Parathyroid adenoma (tissue), 2 donors: ENCODE measurements at regions not wholly inside any gene's neighbourhood (a gene's known extent, or its start where the extent isn't known, plus 50 kb on each side); places are given as distances from the start of the nearest gene placed in this dataset.
"Not testable (repeated sequence)": the region's sequence is repeated elsewhere in the genome, so short reads cannot be mapped to it uniquely, and the experiment has no call there.

Source experiments
- H2AFZ ChIP-seq: fragments of 300-600 bp; sonication (generic); one replicate; pipeline ENCODE4 v1.7.0; 2017; ENCODE audit warnings: antibody characterized with exemption, mild to moderate bottlenecking
- H3K27ac ChIP-seq: fragments of 300-600 bp; sonication (generic); one replicate; pipeline ENCODE4 v1.7.0; 2017
- H3K27me3 ChIP-seq: fragments of 300-600 bp; sonication (generic); one replicate; pipeline ENCODE4 v1.7.0; 2017; ENCODE audit warnings: low read length; ENCODE audit not compliant: control insufficient read depth, insufficient read depth
- H3K36me3 ChIP-seq: fragments of 300-600 bp; sonication (generic); one replicate; pipeline ENCODE4 v1.7.0; 2017; ENCODE audit warnings: low read length; ENCODE audit not compliant: control insufficient read depth, insufficient read depth
- H3K4me1 ChIP-seq: fragments of 300-600 bp; sonication (generic); one replicate; pipeline ENCODE4 v1.7.0; 2017; ENCODE audit warnings: control low read depth
- H3K4me2 ChIP-seq: fragments of 300-600 bp; sonication (generic); one replicate; pipeline ENCODE4 v1.7.0; 2017; ENCODE audit warnings: low read length
- H3K4me3 ChIP-seq: fragments of 300-600 bp; sonication (generic); one replicate; pipeline ENCODE4 v1.7.0; 2017; ENCODE audit warnings: low read depth, low read length
- H3K79me2 ChIP-seq: fragments of 300-600 bp; sonication (generic); one replicate; pipeline ENCODE4 v1.7.0; 2017; ENCODE audit warnings: control low read depth
- H3K9ac ChIP-seq: fragments of 300-600 bp; sonication (generic); one replicate; pipeline ENCODE4 v1.7.0; 2017; ENCODE audit warnings: mild to moderate bottlenecking
- H3K9me3 ChIP-seq: fragments of 300-600 bp; sonication (generic); one replicate; pipeline ENCODE4 v1.7.0; 2017; ENCODE audit warnings: low read length; ENCODE audit not compliant: control insufficient read depth
- TF ChIP-seq, protein P1 (sequence below): fragments of 300-600 bp; sonication (generic); IDR thresholded peaks from one replicate; pipeline ENCODE4 v1.7.0; 2017; ENCODE audit warnings: antibody characterized with exemption, mild to moderate bottlenecking
- donor health status: primary hyperparathyroidism.

DNA sequence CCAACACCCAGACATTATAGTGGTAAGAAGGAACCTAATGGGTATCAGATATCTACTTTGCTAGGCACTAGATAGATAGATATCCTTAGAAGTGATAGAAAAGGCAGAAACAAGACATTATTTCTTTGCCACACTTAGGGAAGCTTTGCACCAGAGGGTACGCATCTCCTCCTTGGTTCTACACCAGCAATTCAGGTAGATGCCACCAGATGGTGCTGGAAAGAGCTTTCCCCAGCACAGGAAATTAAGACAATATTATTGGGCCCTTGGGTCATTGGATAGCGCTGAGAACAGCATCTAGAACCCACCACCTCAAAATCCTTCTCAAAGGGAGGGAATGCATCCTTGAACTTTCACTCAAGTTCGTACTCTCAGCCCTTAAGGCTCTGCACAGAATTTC, 173.8 kb upstream of the CCL2 start:
- Histone ChIP-seq H2AFZ (no peak overlapping the region), H3K27ac (no peak overlapping the region), H3K36me3 (no peaks in the 10 kb centered on the region), H3K79me2 (no peaks in the 10 kb centered on the region), H3K4me2 (no peak overlapping the region), H3K4me3 (no peak overlapping the region), H3K9ac (no peak overlapping the region), H3K4me1 (no peaks in the 10 kb centered on the region), H3K27me3 (no peaks in the 10 kb centered on the region), H3K9me3 (no peaks in the 10 kb centered on the region)
- TF ChIP-seq, protein P1, sequence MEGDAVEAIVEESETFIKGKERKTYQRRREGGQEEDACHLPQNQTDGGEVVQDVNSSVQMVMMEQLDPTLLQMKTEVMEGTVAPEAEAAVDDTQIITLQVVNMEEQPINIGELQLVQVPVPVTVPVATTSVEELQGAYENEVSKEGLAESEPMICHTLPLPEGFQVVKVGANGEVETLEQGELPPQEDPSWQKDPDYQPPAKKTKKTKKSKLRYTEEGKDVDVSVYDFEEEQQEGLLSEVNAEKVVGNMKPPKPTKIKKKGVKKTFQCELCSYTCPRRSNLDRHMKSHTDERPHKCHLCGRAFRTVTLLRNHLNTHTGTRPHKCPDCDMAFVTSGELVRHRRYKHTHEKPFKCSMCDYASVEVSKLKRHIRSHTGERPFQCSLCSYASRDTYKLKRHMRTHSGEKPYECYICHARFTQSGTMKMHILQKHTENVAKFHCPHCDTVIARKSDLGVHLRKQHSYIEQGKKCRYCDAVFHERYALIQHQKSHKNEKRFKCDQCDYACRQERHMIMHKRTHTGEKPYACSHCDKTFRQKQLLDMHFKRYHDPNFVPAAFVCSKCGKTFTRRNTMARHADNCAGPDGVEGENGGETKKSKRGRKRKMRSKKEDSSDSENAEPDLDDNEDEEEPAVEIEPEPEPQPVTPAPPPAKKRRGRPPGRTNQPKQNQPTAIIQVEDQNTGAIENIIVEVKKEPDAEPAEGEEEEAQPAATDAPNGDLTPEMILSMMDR, result peak; percentile 15

DNA sequence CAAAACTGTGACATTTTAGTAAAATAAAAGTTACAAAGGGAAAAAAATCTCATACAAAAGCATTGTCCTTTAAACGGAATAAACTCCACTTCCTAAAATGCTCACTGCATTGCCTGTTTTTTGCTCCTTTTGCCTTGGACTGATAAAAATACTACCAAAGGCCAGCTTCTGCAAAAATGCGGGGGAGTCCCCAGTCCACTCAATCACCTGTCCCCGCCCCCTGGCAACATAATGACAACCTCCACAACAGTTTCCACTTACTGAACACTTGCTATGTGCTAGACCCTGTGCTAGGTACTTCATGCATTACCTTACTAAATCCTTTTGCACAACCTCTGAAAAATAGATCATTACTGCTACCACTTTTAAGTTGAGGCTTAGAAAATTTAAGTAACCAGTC, 172.7 kb upstream of the CCL2 start:
- Histone ChIP-seq H3K79me2 (no peaks in the 10 kb centered on the region), H3K27ac (no peak overlapping the region), H3K9ac (no peak overlapping the region), H3K36me3 (no peaks in the 10 kb centered on the region), H3K4me3 (no peak overlapping the region), H3K9me3 (no peaks in the 10 kb centered on the region), H3K4me2 (no peak overlapping the region), H3K4me1 (no peaks in the 10 kb centered on the region), H3K27me3 (no peaks in the 10 kb centered on the region), H2AFZ (no peak overlapping the region)
- TF ChIP-seq, protein P1, result no peak

DNA sequence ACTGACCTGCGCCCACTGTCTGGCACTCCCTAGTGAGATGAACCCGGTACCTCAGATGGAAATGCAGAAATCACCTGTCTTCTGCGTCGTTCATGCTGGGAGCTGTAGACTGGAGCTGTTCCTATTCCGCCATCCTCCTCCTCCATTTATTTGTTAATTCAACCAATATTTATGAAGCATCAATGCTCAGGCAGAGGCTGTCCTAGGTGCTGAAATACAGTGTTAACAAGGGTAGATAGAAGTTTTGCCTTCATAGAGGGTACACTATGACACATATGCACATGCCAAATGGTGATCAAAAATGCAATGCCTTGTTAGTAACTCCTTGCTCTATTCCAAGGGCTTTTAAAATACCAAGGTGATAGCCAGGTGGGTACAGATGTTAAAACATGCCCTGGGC, 166.0 kb upstream of the CCL2 start:
- H3K79me2 ChIP-seq, H2AFZ ChIP-seq, H3K9ac ChIP-seq, H3K4me2 ChIP-seq, H3K4me1 ChIP-seq, H3K27ac ChIP-seq, H3K27me3 ChIP-seq, H3K9me3 ChIP-seq, H3K4me3 ChIP-seq, H3K36me3 ChIP-seq: not testable (repeated sequence)

DNA sequence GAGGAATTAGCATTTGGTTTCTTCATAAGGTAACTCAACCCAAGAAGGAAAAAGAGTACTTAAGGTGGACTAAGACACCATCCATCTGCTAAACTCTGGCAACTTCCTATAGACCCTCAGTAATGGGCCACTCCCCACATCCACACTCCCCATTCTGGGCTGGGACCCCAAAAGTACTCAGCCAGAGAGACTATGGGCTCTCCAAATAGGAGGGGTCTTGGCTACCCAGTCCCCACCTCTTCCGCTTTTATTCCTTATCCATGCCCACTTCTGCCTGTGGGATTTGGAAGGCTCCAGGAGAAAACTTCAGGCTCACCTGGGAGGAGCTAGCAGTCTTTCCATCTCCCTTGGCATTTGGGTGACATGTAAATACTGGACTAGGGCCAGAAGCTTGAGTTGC, 164.5 kb upstream of the CCL2 start:
- no peak overlapping the region for H3K4me2 ChIP-seq
- H3K79me2 ChIP-seq, result no peaks in the 10 kb centered on the region
- H3K36me3 ChIP-seq, result no peaks in the 10 kb centered on the region
- H3K27ac ChIP-seq, result no peak overlapping the region
- H2AFZ ChIP-seq, result no peak overlapping the region
- no peaks in the 10 kb centered on the region for H3K27me3 ChIP-seq
- H3K4me1 ChIP-seq, result no peaks in the 10 kb centered on the region
- TF ChIP-seq, protein P1, result no peak
- no peaks in the 10 kb centered on the region for H3K9me3 ChIP-seq
- no peak overlapping the region for H3K9ac ChIP-seq
- H3K4me3 ChIP-seq, result no peak overlapping the region

DNA sequence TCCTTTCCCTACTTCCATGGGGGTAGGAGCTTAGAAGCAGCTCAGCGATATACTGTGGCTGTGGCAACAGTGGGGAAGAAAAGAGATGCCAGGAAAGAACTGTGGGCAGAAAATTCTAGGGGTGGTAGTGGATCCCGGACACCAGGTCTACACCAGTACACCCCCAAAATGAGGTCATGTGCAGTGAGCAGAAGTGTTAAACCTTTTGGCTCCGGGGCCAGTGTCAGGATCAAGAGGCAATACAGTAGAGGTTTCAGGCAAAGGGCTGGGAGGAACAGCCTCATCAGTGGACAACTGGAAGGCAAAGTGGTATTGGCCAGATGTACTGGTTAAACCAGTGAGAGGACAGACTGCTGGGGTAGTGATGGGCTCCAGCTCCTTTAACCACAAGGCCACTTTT, 163.1 kb upstream of the CCL2 start:
- Histone ChIP-seq H3K9ac (no peak overlapping the region), H3K27me3 (no peaks in the 10 kb centered on the region), H3K4me1 (no peaks in the 10 kb centered on the region), H3K9me3 (no peaks in the 10 kb centered on the region), H2AFZ (no peak overlapping the region), H3K36me3 (no peaks in the 10 kb centered on the region), H3K27ac (no peak overlapping the region), H3K4me2 (no peak overlapping the region), H3K79me2 (no peaks in the 10 kb centered on the region), H3K4me3 (no peak overlapping the region)
- TF ChIP-seq, protein P1, result no peak
